BE2C (cell line): ENCODE measurements at regions not wholly inside any gene's neighbourhood (a gene's known extent, or its start where the extent isn't known, plus 50 kb on each side); places are given as distances from the start of the nearest gene placed in this dataset.

Experiments
- DNase-seq: peaks from one replicate; pipeline ENCODE4 v3.0.0-alpha.2; 2020
- H3K27me3 ChIP-seq: fragments of 250-450 bp; sonication (Bioruptor Pico); 2 replicates; pipeline ENCODE4 v1.5.1; 2020; ENCODE audit warnings: mild to moderate bottlenecking
- H3K36me3 ChIP-seq: fragments of 250-450 bp; sonication (Bioruptor Pico); 2 replicates; pipeline ENCODE4 v1.5.1; 2020; ENCODE audit warnings: mild to moderate bottlenecking
- H3K4me1 ChIP-seq: fragments of 250-450 bp; sonication (Bioruptor Pico); 2 replicates; pipeline ENCODE4 v1.5.1; 2020
- H3K4me3 ChIP-seq: 2 replicates; pipeline ENCODE4 v1.5.1; 2011; ENCODE audit warnings: low read depth, low read length
- H3K9me3 ChIP-seq: fragments of 250-450 bp; sonication (Bioruptor Pico); 2 replicates; pipeline ENCODE4 v1.5.1; 2020
- CTCF ChIP-seq: IDR thresholded peaks from 2 replicates; pipeline ENCODE4 v1.5.1; 2012; ENCODE audit warnings: mild to moderate bottlenecking, low read depth, low read length

DNA sequence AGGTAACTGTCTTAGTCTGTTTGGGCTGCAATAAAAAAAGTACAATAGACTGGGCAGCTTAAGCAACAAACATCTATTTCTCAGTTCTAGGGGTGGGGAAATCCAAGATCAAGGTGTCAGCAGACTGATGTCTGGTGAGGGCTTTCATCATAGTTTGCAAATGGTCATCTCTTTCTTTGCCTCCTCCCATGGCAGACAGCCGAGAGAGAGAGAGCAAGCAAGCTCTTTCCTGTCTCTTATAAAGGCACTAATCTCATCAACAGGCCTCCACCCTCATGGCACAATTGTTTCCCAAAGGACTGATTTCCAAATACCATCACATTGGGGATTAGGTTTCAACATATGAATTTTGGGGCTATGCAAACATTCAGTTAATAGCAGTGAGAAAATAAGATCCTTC lies 445.6 kb upstream of the FLRT2 start:
- TF ChIP-seq CTCF, result no peak
- H3K4me3 ChIP-seq, result no peak overlapping the region
- no peaks in the 10 kb centered on the region for H3K27me3 ChIP-seq
- no peaks in the 10 kb centered on the region for H3K4me1 ChIP-seq
- no peak for DNase-seq
- no peaks in the 10 kb centered on the region for H3K9me3 ChIP-seq
- H3K36me3 ChIP-seq, result no peaks in the 10 kb centered on the region

- Histone ChIP-seq H3K4me3 (no peak overlapping the region), H3K9me3 (no peaks in the 10 kb centered on the region), H3K27me3 (no peaks in the 10 kb centered on the region), H3K4me1 (no peaks in the 10 kb centered on the region), H3K36me3 (no peaks in the 10 kb centered on the region)
- DNase-seq, result no peak
- no peak for TF ChIP-seq CTCF
Observed at GRCh38 chr14:85085981-85086380, 444.0 kb upstream of the FLRT2 start.

DNA sequence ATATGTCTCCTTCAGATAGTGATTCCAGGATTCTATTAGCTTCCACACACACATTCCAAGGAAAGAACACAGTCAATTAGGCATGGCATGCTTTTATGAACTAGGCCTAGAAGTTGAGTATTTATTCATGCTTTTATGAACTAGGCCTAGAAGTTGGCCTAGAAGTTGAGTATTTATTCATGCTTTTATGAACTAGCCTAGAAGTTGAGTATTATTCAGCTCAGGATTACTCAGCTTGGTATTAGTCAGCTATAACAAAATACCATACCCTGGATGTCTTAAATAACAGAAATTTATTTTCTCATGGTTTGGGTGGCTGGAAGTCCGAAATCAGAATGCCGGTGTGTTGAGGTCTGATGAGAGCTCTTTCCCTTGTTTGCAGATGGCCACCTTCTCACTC lies 442.7 kb upstream of the FLRT2 start:
- Histone ChIP-seq H3K4me3 (no peak overlapping the region), H3K9me3 (no peaks in the 10 kb centered on the region), H3K27me3 (no peaks in the 10 kb centered on the region), H3K36me3 (no peaks in the 10 kb centered on the region), H3K4me1 (no peaks in the 10 kb centered on the region)
- TF ChIP-seq CTCF, result no peak
- DNase-seq, result no peak

DNA sequence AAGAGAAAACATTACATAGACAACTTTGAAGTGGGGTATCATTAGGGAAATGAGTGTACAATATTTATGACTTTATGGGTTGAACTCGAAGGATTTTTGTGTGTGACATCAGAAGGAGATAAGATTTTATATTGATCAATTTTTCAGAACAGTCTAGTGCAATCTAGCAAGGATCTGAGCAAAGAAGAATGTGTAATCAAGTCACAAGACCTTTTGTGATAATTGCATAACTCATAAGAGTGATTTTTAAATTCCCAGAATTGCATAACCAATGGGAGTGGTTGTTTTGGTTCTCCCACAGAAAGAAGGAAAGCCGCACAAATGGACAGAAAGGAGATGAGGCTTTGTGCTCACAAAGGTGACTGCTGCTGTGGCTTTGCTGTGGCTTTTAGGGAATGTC lies 441.8 kb upstream of the FLRT2 start:
- TF ChIP-seq CTCF, result no peak
- Histone ChIP-seq H3K4me1 (no peaks in the 10 kb centered on the region), H3K4me3 (no peak overlapping the region), H3K36me3 (no peaks in the 10 kb centered on the region), H3K27me3 (no peaks in the 10 kb centered on the region), H3K9me3 (no peaks in the 10 kb centered on the region)
- DNase-seq, result no peak

GRCh38 chr14:85090681-85091080 lies 439.3 kb upstream of the FLRT2 start:
- Histone ChIP-seq H3K9me3 (no peaks in the 10 kb centered on the region), H3K27me3 (no peaks in the 10 kb centered on the region), H3K36me3 (no peaks in the 10 kb centered on the region), H3K4me1 (no peaks in the 10 kb centered on the region), H3K4me3 (no peak overlapping the region)
- DNase-seq, result no peak
- TF ChIP-seq CTCF, result no peak

- no peaks in the 10 kb centered on the region for H3K4me1 ChIP-seq
- no peak for TF ChIP-seq CTCF
- H3K36me3 ChIP-seq, result no peaks in the 10 kb centered on the region
- no peaks in the 10 kb centered on the region for H3K9me3 ChIP-seq
- H3K4me3 ChIP-seq, result no peak overlapping the region
- DNase-seq, result no peak
- H3K27me3 ChIP-seq, result no peaks in the 10 kb centered on the region
Observed at GRCh38 chr14:85093631-85094330, 436.2 kb upstream of the FLRT2 start.
